HepG2 (cell line): ENCODE measurements at regions not wholly inside any gene's neighbourhood (a gene's known extent, or its start where the extent isn't known, plus 50 kb on each side); places are given as distances from the start of the nearest gene placed in this dataset.
A peak's percentile ranks its signal among the peaks of the same experiment; 100 is the strongest.

Source experiments
- ATF4 ChIP-seq, 2 experiments: fragments of 450-650 bp in 1 of 2; sonication (generic) in 1 of 2; formaldehyde crosslinking; IDR thresholded peaks; 2 replicates each; pipeline versions ENCODE4 v1.5.0 to v1.8.0; 2020 to 2022; ENCODE audit warnings: mild to moderate bottlenecking in 1 of 2, missing genetic modification reagents in 1 of 2
- BHLHE40 ChIP-seq: IDR thresholded peaks from 2 replicates; pipeline ENCODE4 v1.6.1; 2011; ENCODE audit warnings: low read length, improper control_type of control experiment
- CBX1 ChIP-seq: IDR thresholded peaks from one replicate; pipeline ENCODE4 v1.6.1; 2016; ENCODE audit warnings: antibody characterized with exemption, low read depth
- CCDC6 ChIP-seq: sonication (generic); formaldehyde crosslinking; IDR thresholded peaks from 2 replicates; pipeline ENCODE4 v1.8.1; 2022; ENCODE audit warnings: mild to moderate bottlenecking, missing genetic modification reagents, moderate library complexity
- ELF3 ChIP-seq: IDR thresholded peaks from 2 replicates; pipeline ENCODE4 v1.6.1; 2016; ENCODE audit warnings: missing genetic modification reagents, missing compliant biosample characterization
- FOSL2 ChIP-seq: sonication (generic); formaldehyde crosslinking; IDR thresholded peaks from 2 replicates; pipeline ENCODE4 v1.4.0; 2020; ENCODE audit warnings: missing genetic modification reagents
- HMGXB3 ChIP-seq: sonication (generic); formaldehyde crosslinking; IDR thresholded peaks from 2 replicates; pipeline ENCODE4 v1.4.0; 2020; ENCODE audit warnings: missing genetic modification reagents, borderline replicate concordance
- KAT8 ChIP-seq: IDR thresholded peaks from 2 replicates; pipeline ENCODE4 v1.6.1; 2016; ENCODE audit warnings: missing genetic modification reagents, missing compliant biosample characterization
- NFIB ChIP-seq: sonication (generic); formaldehyde crosslinking; IDR thresholded peaks from 2 replicates; pipeline ENCODE4 v1.9.0; 2021; ENCODE audit warnings: missing genetic modification reagents, mild to moderate bottlenecking, borderline replicate concordance
- PLRG1 ChIP-seq: fragments of 450-650 bp; conservative IDR thresholded peaks from 2 replicates; pipeline ENCODE4 v1.6.1; 2016
- RFX3 ChIP-seq: IDR thresholded peaks from 2 replicates; pipeline ENCODE4 v1.6.1; 2016; ENCODE audit warnings: missing biosample characterization, missing genetic modification reagents
- RXRA ChIP-seq: sonication (generic); formaldehyde crosslinking; IDR thresholded peaks from 2 replicates; pipeline ENCODE4 v1.5.1; 2020; ENCODE audit warnings: missing genetic modification reagents
- TEAD3 ChIP-seq: optimal IDR thresholded peaks from 2 replicates; pipeline ENCODE3; 2016; ENCODE audit warnings: borderline replicate concordance
- YY1 ChIP-seq: IDR thresholded peaks from 2 replicates; pipeline ENCODE4 v1.6.1; 2011; ENCODE audit warnings: low read length, low read depth, moderate library complexity, mild to moderate bottlenecking; ENCODE audit not compliant: insufficient read depth, insufficient replicate concordance
- ZBTB20 ChIP-seq: sonication (generic); formaldehyde crosslinking; IDR thresholded peaks from 2 replicates; pipeline ENCODE4 v1.8.1; 2023; ENCODE audit warnings: missing genetic modification reagents, low read depth, mild to moderate bottlenecking, borderline replicate concordance
- ZC3H13 ChIP-seq: sonication (generic); formaldehyde crosslinking; IDR thresholded peaks from 2 replicates; pipeline ENCODE4 v1.8.1; 2023; ENCODE audit warnings: mild to moderate bottlenecking, missing genetic modification reagents, moderate library complexity
- ZSCAN12 ChIP-seq: sonication (generic); formaldehyde crosslinking; IDR thresholded peaks from 2 replicates; pipeline ENCODE4 v1.9.0; 2021; ENCODE audit warnings: mild to moderate bottlenecking, missing genetic modification reagents
- ZXDC ChIP-seq: sonication (generic); formaldehyde crosslinking; IDR thresholded peaks from 2 replicates; pipeline ENCODE4 v1.5.0; 2020; ENCODE audit warnings: mild to moderate bottlenecking, missing genetic modification reagents
- TF ChIP-seq, protein P1 (sequence below): sonication (generic); formaldehyde crosslinking; IDR thresholded peaks from 2 replicates; pipeline ENCODE4 v1.4.0; 2020; ENCODE audit warnings: missing genetic modification reagents; ENCODE audit errors: not compliant biosample characterization
- TF ChIP-seq, protein P2 (sequence below): IDR thresholded peaks from 2 replicates; pipeline ENCODE4 v1.6.1; 2012; ENCODE audit warnings: low read length, improper control_type of control experiment

DNA sequence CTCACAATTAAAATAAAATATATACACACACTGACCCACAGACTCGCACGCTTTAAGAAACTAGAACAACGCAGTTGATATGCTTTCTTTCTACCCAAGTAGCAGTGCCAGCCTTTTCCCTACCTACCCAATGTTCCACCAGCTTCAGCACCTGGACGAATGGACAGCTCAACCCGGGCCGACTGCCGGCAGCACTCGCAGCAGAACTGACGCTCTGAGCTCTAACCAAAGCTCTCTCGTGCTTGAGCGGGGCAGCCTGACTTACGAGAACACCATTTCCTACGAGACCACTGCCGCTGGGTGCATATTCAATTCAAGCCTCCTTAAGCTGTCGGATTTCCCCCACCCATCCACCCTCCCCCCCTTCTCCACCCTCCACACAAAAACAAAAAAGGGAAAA is 127.4 kb upstream of the DPYD start (continued):
- TF ChIP-seq ATF4 (CRISPR knock-in tag; IDR thresholded peaks at IDR 0.05) (no peak), FOSL2 (CRISPR knock-in tag) (peak; percentile 28; the same call in 1 of the 2 replicates), RFX3 (CRISPR knock-in tag) (no peak), ELF3 (CRISPR knock-in tag) (peak; percentile 40; the same call in 1 of the 2 replicates), BHLHE40 (no peak), YY1 (no peak), ZSCAN12 (peak; percentile 70; the same call in 1 of the 2 replicates), CBX1 (no peak), ZXDC (CRISPR knock-in tag) (no peak), TEAD3 (CRISPR knock-in tag) (no peak), KAT8 (no peak), PLRG1 (no peak), CCDC6 (CRISPR knock-in tag) (no peak), NFIB (CRISPR knock-in tag) (no peak), ZBTB20 (no peak; the same call in 1 of the 2 replicates), RXRA (CRISPR knock-in tag) (no peak), HMGXB3 (CRISPR knock-in tag) (peak; percentile 75; the same call in 1 of the 2 replicates), ZC3H13 (CRISPR knock-in tag) (no peak)
- TF ChIP-seq, protein P1, sequence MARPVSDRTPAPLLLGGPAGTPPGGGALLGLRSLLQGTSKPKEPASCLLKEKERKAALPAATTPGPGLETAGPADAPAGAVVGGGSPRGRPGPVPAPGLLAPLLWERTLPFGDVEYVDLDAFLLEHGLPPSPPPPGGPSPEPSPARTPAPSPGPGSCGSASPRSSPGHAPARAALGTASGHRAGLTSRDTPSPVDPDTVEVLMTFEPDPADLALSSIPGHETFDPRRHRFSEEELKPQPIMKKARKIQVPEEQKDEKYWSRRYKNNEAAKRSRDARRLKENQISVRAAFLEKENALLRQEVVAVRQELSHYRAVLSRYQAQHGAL (CRISPR knock-in tag), result no peak
- TF ChIP-seq, protein P2, sequence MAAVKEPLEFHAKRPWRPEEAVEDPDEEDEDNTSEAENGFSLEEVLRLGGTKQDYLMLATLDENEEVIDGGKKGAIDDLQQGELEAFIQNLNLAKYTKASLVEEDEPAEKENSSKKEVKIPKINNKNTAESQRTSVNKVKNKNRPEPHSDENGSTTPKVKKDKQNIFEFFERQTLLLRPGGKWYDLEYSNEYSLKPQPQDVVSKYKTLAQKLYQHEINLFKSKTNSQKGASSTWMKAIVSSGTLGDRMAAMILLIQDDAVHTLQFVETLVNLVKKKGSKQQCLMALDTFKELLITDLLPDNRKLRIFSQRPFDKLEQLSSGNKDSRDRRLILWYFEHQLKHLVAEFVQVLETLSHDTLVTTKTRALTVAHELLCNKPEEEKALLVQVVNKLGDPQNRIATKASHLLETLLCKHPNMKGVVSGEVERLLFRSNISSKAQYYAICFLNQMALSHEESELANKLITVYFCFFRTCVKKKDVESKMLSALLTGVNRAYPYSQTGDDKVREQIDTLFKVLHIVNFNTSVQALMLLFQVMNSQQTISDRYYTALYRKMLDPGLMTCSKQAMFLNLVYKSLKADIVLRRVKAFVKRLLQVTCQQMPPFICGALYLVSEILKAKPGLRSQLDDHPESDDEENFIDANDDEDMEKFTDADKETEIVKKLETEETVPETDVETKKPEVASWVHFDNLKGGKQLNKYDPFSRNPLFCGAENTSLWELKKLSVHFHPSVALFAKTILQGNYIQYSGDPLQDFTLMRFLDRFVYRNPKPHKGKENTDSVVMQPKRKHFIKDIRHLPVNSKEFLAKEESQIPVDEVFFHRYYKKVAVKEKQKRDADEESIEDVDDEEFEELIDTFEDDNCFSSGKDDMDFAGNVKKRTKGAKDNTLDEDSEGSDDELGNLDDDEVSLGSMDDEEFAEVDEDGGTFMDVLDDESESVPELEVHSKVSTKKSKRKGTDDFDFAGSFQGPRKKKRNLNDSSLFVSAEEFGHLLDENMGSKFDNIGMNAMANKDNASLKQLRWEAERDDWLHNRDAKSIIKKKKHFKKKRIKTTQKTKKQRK, result no peak
